GM23338 (cell line): ENCODE measurements at regions not wholly inside any gene's neighbourhood (a gene's known extent, or its start where the extent isn't known, plus 50 kb on each side); places are given as distances from the start of the nearest gene placed in this dataset.

Experiments used
- ATAC-seq: fragments of 200-7000 bp; cut with Tn5 transposase; 3 replicates; pipeline ENCODE4 v1.9.1; 2020
- DNase-seq: peaks from one replicate; pipeline ENCODE4 v3.0.0-alpha.2; 2015; ENCODE audit warnings: low spot score
- H2AFZ ChIP-seq: fragments of 200-600 bp; sonication (generic); 2 replicates; pipeline ENCODE4 v1.8.0; 2016; ENCODE audit warnings: antibody characterized with exemption, mild to moderate bottlenecking, moderate library complexity
- H3F3A ChIP-seq: fragments of 200-600 bp; sonication (generic); replicated peaks from 2 replicates; pipeline ENCODE4 v1.8.0; 2017; ENCODE audit warnings: antibody characterized with exemption, mixed run types, low read depth
- H3K27ac ChIP-seq: fragments of 200-600 bp; sonication (generic); 2 replicates; pipeline ENCODE4 v1.6.1; 2016; ENCODE audit warnings: low read depth
- H3K27me3 ChIP-seq: fragments of 200-600 bp; sonication (generic); 2 replicates; pipeline ENCODE4 v1.8.0; 2016; ENCODE audit warnings: mild to moderate bottlenecking, mixed run types, moderate library complexity; ENCODE audit not compliant: insufficient read depth
- H3K36me3 ChIP-seq: fragments of 200-600 bp; sonication (generic); 2 replicates; pipeline ENCODE4 v1.8.0; 2016; ENCODE audit warnings: mild to moderate bottlenecking; ENCODE audit not compliant: insufficient read depth
- H3K4me1 ChIP-seq: fragments of 200-600 bp; sonication (generic); 2 replicates; pipeline ENCODE4 v1.8.0; 2016; ENCODE audit warnings: mild to moderate bottlenecking, moderate library complexity; ENCODE audit not compliant: insufficient read depth
- H3K4me2 ChIP-seq: fragments of 200-600 bp; sonication (generic); 2 replicates; pipeline ENCODE4 v1.7.1; 2017; ENCODE audit warnings: mixed run types
- H3K4me3 ChIP-seq: fragments of 200-600 bp; sonication (generic); 2 replicates; pipeline ENCODE4 v1.6.1; 2016; ENCODE audit warnings: mixed run types
- H3K79me2 ChIP-seq: fragments of 200-600 bp; sonication (generic); replicated peaks from 2 replicates; pipeline ENCODE4 v1.8.0; 2017; ENCODE audit warnings: mild to moderate bottlenecking; ENCODE audit not compliant: insufficient read depth
- H3K9me2 ChIP-seq: fragments of 200-600 bp; sonication (generic); 2 replicates; pipeline ENCODE4 v1.8.0; 2017; ENCODE audit not compliant: insufficient read depth
- H4K20me1 ChIP-seq: fragments of 200-600 bp; sonication (generic); replicated peaks from 2 replicates; pipeline ENCODE4 v1.8.0; 2017; ENCODE audit warnings: mild to moderate bottlenecking; ENCODE audit not compliant: insufficient read depth
- H3K27ac Mint-ChIP-seq: 2 replicates; pipeline ENCODE4 v1.8.0; 2020; ENCODE audit warnings: inconsistent platforms, mild to moderate bottlenecking, moderate library complexity, mixed read lengths
- H3K27me3 Mint-ChIP-seq: 3 replicates; pipeline ENCODE4 v1.8.0; 2022; ENCODE audit warnings: low read depth, mild to moderate bottlenecking, moderate library complexity, mixed read lengths, inconsistent platforms; ENCODE audit not compliant: insufficient read depth, poor library complexity
- H3K36me3 Mint-ChIP-seq: 3 replicates; pipeline ENCODE4 v1.8.0; 2021; ENCODE audit warnings: low read depth, mild to moderate bottlenecking, inconsistent platforms, moderate library complexity, mixed read lengths
- H3K4me1 Mint-ChIP-seq: 3 replicates; pipeline ENCODE4 v1.8.0; 2020; ENCODE audit warnings: mild to moderate bottlenecking, inconsistent platforms, mixed read lengths
- H3K4me3 Mint-ChIP-seq: 3 replicates; pipeline ENCODE4 v1.8.0; 2021; ENCODE audit warnings: moderate library complexity, mild to moderate bottlenecking, inconsistent platforms, mixed read lengths
- H3K9me3 Mint-ChIP-seq: 3 replicates; pipeline ENCODE4 v1.8.0; 2020; ENCODE audit warnings: moderate library complexity, mild to moderate bottlenecking, inconsistent platforms, mixed read lengths
- CREB1 ChIP-seq: fragments of 250-450 bp; sonication (Bioruptor Pico); IDR thresholded peaks from 2 replicates; pipeline ENCODE4 v1.5.0; 2020; ENCODE audit warnings: low read depth, mild to moderate bottlenecking, moderate library complexity
- EZH2 ChIP-seq: fragments of 200-600 bp; sonication (generic); IDR thresholded peaks from one replicate; pipeline ENCODE4 v1.8.0; 2017; ENCODE audit warnings: antibody characterized with exemption, mild to moderate bottlenecking, low read depth; ENCODE audit not compliant: unreplicated experiment
- EZH2phosphoT487 ChIP-seq: fragments of 200-600 bp; sonication (generic); IDR thresholded peaks from one replicate; pipeline ENCODE4 v1.8.1; 2018; ENCODE audit warnings: antibody characterized with exemption; ENCODE audit not compliant: unreplicated experiment
- JUNB ChIP-seq: IDR thresholded peaks from one replicate; pipeline ENCODE4 v1.6.1; 2016; ENCODE audit warnings: antibody characterized with exemption; ENCODE audit not compliant: unreplicated experiment
- NANOG ChIP-seq: IDR thresholded peaks from 2 replicates; pipeline ENCODE4 v1.6.1; 2016; ENCODE audit warnings: antibody characterized with exemption, borderline replicate concordance
- POLR2AphosphoS5 ChIP-seq: IDR thresholded peaks from 2 replicates; pipeline ENCODE4 v1.6.1; 2016; ENCODE audit warnings: antibody characterized with exemption, low read depth
- STAT1 ChIP-seq: IDR thresholded peaks from one replicate; pipeline ENCODE4 v1.6.1; 2016; ENCODE audit warnings: antibody characterized with exemption; ENCODE audit not compliant: unreplicated experiment
- ZNF114 ChIP-seq: fragments of 250-450 bp; sonication (Bioruptor Pico); IDR thresholded peaks from 2 replicates; pipeline ENCODE4 v1.5.0; 2020; ENCODE audit warnings: mild to moderate bottlenecking, moderate library complexity
- ZNF331 ChIP-seq: fragments of 250-450 bp; sonication (Bioruptor Pico); IDR thresholded peaks from 2 replicates; pipeline ENCODE4 v1.5.0; 2020; ENCODE audit warnings: low read depth, mild to moderate bottlenecking, moderate library complexity
- TF ChIP-seq, protein P1 (sequence below), 2 experiments: fragments of 200-600 bp in 1 of 2; sonication (generic) in 1 of 2; conservative IDR thresholded peaks; 2 replicates each; pipeline versions ENCODE4 v1.5.1 to v1.6.1; 2016 to 2017; ENCODE audit warnings: antibody characterized with exemption in 2 of 2, low read depth in 2 of 2, mild to moderate bottlenecking in 2 of 2, moderate library complexity in 1 of 2
- TF ChIP-seq, protein P2 (sequence below): fragments of 250-450 bp; sonication (Bioruptor Pico); IDR thresholded peaks from 2 replicates; pipeline ENCODE4 v1.5.0; 2020; ENCODE audit warnings: mild to moderate bottlenecking, moderate library complexity
- TF ChIP-seq, protein P3 (sequence below): IDR thresholded peaks from 2 replicates; pipeline ENCODE4 v1.6.1; 2016; ENCODE audit warnings: antibody characterized with exemption
- TF ChIP-seq, protein P4 (sequence below): IDR thresholded peaks from one replicate; pipeline ENCODE4 v1.6.1; 2018; ENCODE audit warnings: antibody characterized with exemption; ENCODE audit not compliant: unreplicated experiment

DNA sequence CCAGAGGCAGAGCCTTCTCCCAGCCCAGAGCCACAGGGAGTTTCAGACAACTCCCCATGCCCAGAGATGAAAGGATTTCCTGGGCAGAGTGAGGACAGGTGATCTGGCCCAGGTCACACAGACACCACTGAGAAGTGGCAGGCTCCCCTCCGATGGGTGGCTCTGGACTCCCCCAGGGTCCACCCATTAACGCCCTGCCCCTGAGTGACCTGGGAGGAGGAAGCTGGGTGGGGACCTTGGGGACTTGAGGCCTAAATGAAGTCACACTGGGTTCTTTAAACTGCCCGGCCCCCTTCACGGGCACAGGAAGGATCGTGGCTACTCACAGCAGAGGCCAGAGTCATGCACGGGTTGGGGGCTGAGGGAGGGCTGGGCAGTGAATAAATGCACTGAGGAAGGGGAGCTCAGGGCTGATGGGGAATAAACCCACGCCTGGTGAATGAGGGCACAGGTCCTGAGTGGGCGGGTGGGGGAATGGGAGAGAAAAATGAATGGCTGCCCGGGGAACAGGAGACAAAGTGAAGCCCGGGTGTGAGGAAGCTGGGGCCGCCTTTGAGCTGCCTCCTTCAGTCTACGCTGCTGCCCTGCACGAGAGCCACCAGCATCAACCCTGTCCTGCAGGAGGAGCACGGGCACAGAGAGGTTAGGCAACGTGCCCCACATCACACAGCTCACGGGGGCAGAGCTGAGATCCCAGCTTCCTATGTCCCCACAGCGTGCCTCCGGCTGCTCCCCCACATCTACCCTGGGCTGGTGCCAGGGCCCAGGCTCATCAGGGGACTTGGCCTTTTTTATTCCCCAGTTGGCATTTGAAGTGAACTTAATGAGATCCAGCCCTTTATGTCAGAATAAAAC lies 404.3 kb downstream of the MATN1 start:
- H3K4me1 Mint-ChIP-seq = no peaks in the 10 kb centered on the region; the same call in 2 of the 3 replicates
- no peaks in the 10 kb centered on the region for H3F3A ChIP-seq
- H3K27ac ChIP-seq = no peak overlapping the region
- no peaks in the 10 kb centered on the region for H3K27me3 ChIP-seq
- no peak overlapping the region for H3K4me3 Mint-ChIP-seq
- no peaks in the 10 kb centered on the region for H3K36me3 Mint-ChIP-seq
- TF ChIP-seq JUNB (no peak), ZNF331 (CRISPR knock-in tag) (no peak), STAT1 (no peak), CREB1 (CRISPR knock-in tag) (no peak), EZH2phosphoT487 (no peak), ZNF114 (CRISPR knock-in tag) (no peak), POLR2AphosphoS5 (no peak), NANOG (no peak), EZH2 (no peak)
- TF ChIP-seq, protein P1, sequence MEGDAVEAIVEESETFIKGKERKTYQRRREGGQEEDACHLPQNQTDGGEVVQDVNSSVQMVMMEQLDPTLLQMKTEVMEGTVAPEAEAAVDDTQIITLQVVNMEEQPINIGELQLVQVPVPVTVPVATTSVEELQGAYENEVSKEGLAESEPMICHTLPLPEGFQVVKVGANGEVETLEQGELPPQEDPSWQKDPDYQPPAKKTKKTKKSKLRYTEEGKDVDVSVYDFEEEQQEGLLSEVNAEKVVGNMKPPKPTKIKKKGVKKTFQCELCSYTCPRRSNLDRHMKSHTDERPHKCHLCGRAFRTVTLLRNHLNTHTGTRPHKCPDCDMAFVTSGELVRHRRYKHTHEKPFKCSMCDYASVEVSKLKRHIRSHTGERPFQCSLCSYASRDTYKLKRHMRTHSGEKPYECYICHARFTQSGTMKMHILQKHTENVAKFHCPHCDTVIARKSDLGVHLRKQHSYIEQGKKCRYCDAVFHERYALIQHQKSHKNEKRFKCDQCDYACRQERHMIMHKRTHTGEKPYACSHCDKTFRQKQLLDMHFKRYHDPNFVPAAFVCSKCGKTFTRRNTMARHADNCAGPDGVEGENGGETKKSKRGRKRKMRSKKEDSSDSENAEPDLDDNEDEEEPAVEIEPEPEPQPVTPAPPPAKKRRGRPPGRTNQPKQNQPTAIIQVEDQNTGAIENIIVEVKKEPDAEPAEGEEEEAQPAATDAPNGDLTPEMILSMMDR (conservative IDR thresholded peaks at IDR 0.05; ENCODE audit: low read depth in 2 of 2) = no peak
- TF ChIP-seq, protein P2, sequence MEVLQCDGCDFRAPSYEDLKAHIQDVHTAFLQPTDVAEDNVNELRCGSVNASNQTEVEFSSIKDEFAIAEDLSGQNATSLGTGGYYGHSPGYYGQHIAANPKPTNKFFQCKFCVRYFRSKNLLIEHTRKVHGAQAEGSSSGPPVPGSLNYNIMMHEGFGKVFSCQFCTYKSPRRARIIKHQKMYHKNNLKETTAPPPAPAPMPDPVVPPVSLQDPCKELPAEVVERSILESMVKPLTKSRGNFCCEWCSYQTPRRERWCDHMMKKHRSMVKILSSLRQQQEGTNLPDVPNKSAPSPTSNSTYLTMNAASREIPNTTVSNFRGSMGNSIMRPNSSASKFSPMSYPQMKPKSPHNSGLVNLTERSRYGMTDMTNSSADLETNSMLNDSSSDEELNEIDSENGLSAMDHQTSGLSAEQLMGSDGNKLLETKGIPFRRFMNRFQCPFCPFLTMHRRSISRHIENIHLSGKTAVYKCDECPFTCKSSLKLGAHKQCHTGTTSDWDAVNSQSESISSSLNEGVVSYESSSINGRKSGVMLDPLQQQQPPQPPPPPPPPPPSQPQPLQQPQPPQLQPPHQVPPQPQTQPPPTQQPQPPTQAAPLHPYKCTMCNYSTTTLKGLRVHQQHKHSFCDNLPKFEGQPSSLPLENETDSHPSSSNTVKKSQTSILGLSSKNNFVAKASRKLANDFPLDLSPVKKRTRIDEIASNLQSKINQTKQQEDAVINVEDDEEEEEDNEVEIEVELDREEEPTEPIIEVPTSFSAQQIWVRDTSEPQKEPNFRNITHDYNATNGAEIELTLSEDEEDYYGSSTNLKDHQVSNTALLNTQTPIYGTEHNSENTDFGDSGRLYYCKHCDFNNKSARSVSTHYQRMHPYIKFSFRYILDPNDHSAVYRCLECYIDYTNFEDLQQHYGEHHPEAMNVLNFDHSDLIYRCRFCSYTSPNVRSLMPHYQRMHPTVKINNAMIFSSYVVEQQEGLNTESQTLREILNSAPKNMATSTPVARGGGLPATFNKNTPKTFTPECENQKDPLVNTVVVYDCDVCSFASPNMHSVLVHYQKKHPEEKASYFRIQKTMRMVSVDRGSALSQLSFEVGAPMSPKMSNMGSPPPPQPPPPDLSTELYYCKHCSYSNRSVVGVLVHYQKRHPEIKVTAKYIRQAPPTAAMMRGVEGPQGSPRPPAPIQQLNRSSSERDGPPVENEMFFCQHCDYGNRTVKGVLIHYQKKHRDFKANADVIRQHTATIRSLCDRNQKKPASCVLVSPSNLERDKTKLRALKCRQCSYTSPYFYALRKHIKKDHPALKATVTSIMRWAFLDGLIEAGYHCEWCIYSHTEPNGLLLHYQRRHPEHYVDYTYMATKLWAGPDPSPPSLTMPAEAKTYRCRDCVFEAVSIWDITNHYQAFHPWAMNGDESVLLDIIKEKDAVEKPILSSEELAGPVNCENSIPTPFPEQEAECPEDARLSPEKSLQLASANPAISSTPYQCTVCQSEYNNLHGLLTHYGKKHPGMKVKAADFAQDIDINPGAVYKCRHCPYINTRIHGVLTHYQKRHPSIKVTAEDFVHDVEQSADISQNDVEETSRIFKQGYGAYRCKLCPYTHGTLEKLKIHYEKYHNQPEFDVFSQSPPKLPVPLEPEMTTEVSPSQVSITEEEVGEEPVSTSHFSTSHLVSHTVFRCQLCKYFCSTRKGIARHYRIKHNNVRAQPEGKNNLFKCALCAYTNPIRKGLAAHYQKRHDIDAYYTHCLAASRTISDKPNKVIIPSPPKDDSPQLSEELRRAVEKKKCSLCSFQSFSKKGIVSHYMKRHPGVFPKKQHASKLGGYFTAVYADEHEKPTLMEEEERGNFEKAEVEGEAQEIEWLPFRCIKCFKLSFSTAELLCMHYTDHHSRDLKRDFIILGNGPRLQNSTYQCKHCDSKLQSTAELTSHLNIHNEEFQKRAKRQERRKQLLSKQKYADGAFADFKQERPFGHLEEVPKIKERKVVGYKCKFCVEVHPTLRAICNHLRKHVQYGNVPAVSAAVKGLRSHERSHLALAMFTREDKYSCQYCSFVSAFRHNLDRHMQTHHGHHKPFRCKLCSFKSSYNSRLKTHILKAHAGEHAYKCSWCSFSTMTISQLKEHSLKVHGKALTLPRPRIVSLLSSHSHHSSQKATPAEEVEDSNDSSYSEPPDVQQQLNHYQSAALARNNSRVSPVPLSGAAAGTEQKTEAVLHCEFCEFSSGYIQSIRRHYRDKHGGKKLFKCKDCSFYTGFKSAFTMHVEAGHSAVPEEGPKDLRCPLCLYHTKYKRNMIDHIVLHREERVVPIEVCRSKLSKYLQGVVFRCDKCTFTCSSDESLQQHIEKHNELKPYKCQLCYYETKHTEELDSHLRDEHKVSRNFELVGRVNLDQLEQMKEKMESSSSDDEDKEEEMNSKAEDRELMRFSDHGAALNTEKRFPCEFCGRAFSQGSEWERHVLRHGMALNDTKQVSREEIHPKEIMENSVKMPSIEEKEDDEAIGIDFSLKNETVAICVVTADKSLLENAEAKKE = no peak
- TF ChIP-seq, protein P3, sequence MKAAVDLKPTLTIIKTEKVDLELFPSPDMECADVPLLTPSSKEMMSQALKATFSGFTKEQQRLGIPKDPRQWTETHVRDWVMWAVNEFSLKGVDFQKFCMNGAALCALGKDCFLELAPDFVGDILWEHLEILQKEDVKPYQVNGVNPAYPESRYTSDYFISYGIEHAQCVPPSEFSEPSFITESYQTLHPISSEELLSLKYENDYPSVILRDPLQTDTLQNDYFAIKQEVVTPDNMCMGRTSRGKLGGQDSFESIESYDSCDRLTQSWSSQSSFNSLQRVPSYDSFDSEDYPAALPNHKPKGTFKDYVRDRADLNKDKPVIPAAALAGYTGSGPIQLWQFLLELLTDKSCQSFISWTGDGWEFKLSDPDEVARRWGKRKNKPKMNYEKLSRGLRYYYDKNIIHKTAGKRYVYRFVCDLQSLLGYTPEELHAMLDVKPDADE = no peak
- TF ChIP-seq, protein P4, sequence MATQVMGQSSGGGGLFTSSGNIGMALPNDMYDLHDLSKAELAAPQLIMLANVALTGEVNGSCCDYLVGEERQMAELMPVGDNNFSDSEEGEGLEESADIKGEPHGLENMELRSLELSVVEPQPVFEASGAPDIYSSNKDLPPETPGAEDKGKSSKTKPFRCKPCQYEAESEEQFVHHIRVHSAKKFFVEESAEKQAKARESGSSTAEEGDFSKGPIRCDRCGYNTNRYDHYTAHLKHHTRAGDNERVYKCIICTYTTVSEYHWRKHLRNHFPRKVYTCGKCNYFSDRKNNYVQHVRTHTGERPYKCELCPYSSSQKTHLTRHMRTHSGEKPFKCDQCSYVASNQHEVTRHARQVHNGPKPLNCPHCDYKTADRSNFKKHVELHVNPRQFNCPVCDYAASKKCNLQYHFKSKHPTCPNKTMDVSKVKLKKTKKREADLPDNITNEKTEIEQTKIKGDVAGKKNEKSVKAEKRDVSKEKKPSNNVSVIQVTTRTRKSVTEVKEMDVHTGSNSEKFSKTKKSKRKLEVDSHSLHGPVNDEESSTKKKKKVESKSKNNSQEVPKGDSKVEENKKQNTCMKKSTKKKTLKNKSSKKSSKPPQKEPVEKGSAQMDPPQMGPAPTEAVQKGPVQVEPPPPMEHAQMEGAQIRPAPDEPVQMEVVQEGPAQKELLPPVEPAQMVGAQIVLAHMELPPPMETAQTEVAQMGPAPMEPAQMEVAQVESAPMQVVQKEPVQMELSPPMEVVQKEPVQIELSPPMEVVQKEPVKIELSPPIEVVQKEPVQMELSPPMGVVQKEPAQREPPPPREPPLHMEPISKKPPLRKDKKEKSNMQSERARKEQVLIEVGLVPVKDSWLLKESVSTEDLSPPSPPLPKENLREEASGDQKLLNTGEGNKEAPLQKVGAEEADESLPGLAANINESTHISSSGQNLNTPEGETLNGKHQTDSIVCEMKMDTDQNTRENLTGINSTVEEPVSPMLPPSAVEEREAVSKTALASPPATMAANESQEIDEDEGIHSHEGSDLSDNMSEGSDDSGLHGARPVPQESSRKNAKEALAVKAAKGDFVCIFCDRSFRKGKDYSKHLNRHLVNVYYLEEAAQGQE = no peak
- H3K4me1 ChIP-seq = no peaks in the 10 kb centered on the region
- no peak overlapping the region for H3K4me2 ChIP-seq
- peaks cover 7% of the 10 kb centered on the region; the same call in 2 of the 3 replicates for H3K9me3 Mint-ChIP-seq
- ATAC-seq (no peak), DNase-seq (no peak)
- no peaks in the 10 kb centered on the region for H4K20me1 ChIP-seq
- H3K27ac Mint-ChIP-seq = no peak overlapping the region
- H2AFZ ChIP-seq = no peak overlapping the region
- H3K79me2 ChIP-seq = no peaks in the 10 kb centered on the region
- no peaks in the 10 kb centered on the region for H3K9me2 ChIP-seq
- H3K36me3 ChIP-seq = no peaks in the 10 kb centered on the region
- H3K4me3 ChIP-seq = no peak overlapping the region
- peaks cover 16% of the 10 kb centered on the region for H3K27me3 Mint-ChIP-seq
